Neuronal stem cell (in vitro differentiated cells): ENCODE measurements at regions not wholly inside any gene's neighbourhood (a gene's known extent, or its start where the extent isn't known, plus 50 kb on each side); places are given as distances from the start of the nearest gene placed in this dataset.

Experiments
- DNase-seq: peaks from one replicate; pipeline ENCODE4 v3.0.0-alpha.2; 2013; ENCODE audit warnings: low spot score
- H2AFZ ChIP-seq: one replicate; pipeline ENCODE4 v1.6.1; 2013; ENCODE audit warnings: mild to moderate bottlenecking, low read length, inconsistent platforms
- H2AK5ac ChIP-seq: 2 replicates; pipeline ENCODE4 v1.6.1; 2013; ENCODE audit warnings: low read depth, mild to moderate bottlenecking, inconsistent platforms, low read length, moderate library complexity, mixed read lengths
- H2BK120ac ChIP-seq: 2 replicates; pipeline ENCODE4 v1.6.1; 2013; ENCODE audit warnings: low read depth, mild to moderate bottlenecking, inconsistent platforms, low read length, moderate library complexity, mixed read lengths
- H2BK12ac ChIP-seq: one replicate; pipeline ENCODE4 v1.6.1; 2013; ENCODE audit warnings: low read length, inconsistent platforms
- H2BK15ac ChIP-seq: 2 replicates; pipeline ENCODE4 v1.6.1; 2013; ENCODE audit warnings: mild to moderate bottlenecking, low read length, inconsistent platforms, mixed read lengths
- H2BK5ac ChIP-seq: one replicate; pipeline ENCODE4 v1.6.1; 2013; ENCODE audit warnings: inconsistent platforms, mild to moderate bottlenecking, low read length, moderate library complexity
- H3K14ac ChIP-seq: one replicate; pipeline ENCODE4 v1.6.1; 2013; ENCODE audit warnings: low read length, inconsistent platforms
- H3K18ac ChIP-seq: 2 replicates; pipeline ENCODE4 v1.6.1; 2013; ENCODE audit warnings: low read length, inconsistent platforms
- H3K23ac ChIP-seq: 2 replicates; pipeline ENCODE4 v1.6.1; 2013; ENCODE audit warnings: low read depth, mild to moderate bottlenecking, mixed read lengths, low read length, inconsistent platforms; ENCODE audit not compliant: poor library complexity
- H3K27ac ChIP-seq: replicated peaks from 3 replicates; pipeline ENCODE4 v1.5.1; 2013; ENCODE audit warnings: low read length, inconsistent platforms
- H3K27me3 ChIP-seq, 3 experiments: 2 replicates each; pipeline ENCODE4 v1.6.1; 2013; ENCODE audit warnings: low read length in 3 of 3, mild to moderate bottlenecking in 2 of 3, inconsistent platforms in 1 of 3, low read depth in 1 of 3, mixed read lengths in 1 of 3, moderate library complexity in 1 of 3; ENCODE audit not compliant: control insufficient read depth in 3 of 3, insufficient read depth in 3 of 3
- H3K36me3 ChIP-seq, 2 donors: replicated peaks in 1 of 2; 2 replicates each; pipeline ENCODE4 v1.6.1; 2013; ENCODE audit warnings: low read length in 2 of 2; ENCODE audit not compliant: control insufficient read depth in 2 of 2, insufficient read depth in 2 of 2
- H3K4ac ChIP-seq: 2 replicates; pipeline ENCODE4 v1.6.1; 2013; ENCODE audit warnings: inconsistent platforms, mild to moderate bottlenecking, low read length, moderate library complexity
- H3K4me1 ChIP-seq, 2 donors: 1 replicate in 1 of 2; 2 replicates in 1 of 2; pipeline ENCODE4 v1.6.1; 2013; ENCODE audit warnings: low read length in 2 of 2, low read depth in 1 of 2; ENCODE audit not compliant: control insufficient read depth in 2 of 2, insufficient read depth in 1 of 2
- H3K4me2 ChIP-seq: one replicate; pipeline ENCODE4 v1.6.1; 2013; ENCODE audit warnings: mild to moderate bottlenecking, low read length, inconsistent platforms; ENCODE audit not compliant: insufficient read depth, poor library complexity, severe bottlenecking
- H3K4me3 ChIP-seq, 2 donors: 2 replicates each; pipeline ENCODE4 v1.5.1; 2013; ENCODE audit warnings: low read length in 2 of 2, mild to moderate bottlenecking in 2 of 2, inconsistent platforms in 1 of 2, moderate library complexity in 1 of 2
- H3K79me1 ChIP-seq: one replicate; pipeline ENCODE4 v1.6.1; 2013; ENCODE audit warnings: low read depth, mild to moderate bottlenecking, inconsistent platforms, low read length, moderate library complexity
- H3K9ac ChIP-seq: one replicate; pipeline ENCODE4 v1.6.1; 2013; ENCODE audit warnings: mild to moderate bottlenecking, low read depth, low read length, inconsistent platforms; ENCODE audit not compliant: poor library complexity
- H3K9me3 ChIP-seq, 2 donors: replicated peaks in 1 of 2; 2 replicates each; pipeline versions ENCODE3 to v1.6.1; 2013; ENCODE audit warnings: low read length in 2 of 2, mild to moderate bottlenecking in 2 of 2, inconsistent platforms in 1 of 2, low read depth in 1 of 2, mixed read lengths in 1 of 2, moderate library complexity in 1 of 2; ENCODE audit not compliant: control insufficient read depth in 2 of 2, insufficient read depth in 1 of 2
- H4K8ac ChIP-seq: one replicate; pipeline ENCODE4 v1.6.1; 2013; ENCODE audit warnings: low read depth, mild to moderate bottlenecking, inconsistent platforms, low read length, moderate library complexity
- H4K91ac ChIP-seq: one replicate; pipeline ENCODE4 v1.6.1; 2013; ENCODE audit warnings: low read length, low read depth, mild to moderate bottlenecking, inconsistent platforms; ENCODE audit not compliant: poor library complexity
- WGBS, 2 donors: extraction: QIAGEN DNeasy Blood & Tissue Kit; methylation state at CpG; one replicate each; pipeline ENCODE4 v1.1.7; 2013; ENCODE audit warnings: missing lambda C conversion rate in 2 of 2, mixed read lengths in 1 of 2; ENCODE audit not compliant: insufficient read length in 2 of 2, insufficient replicate concordance in 1 of 2; ENCODE audit errors: extremely low coverage in 2 of 2; 5-methylcytosine and 5-hydroxymethylcytosine counted together

- H3K23ac ChIP-seq, result no peak overlapping the region
- no CpG with 5 or more reads among the region's 6 CpGs for WGBS, 2 donors
- H3K27ac ChIP-seq, result no peak overlapping the region
- no peaks in the 10 kb centered on the region for H3K4me1 ChIP-seq
- no peak overlapping the region for H2AFZ ChIP-seq
- no peak overlapping the region for H2BK5ac ChIP-seq
- no peak overlapping the region for H3K4me2 ChIP-seq
- no peaks in the 10 kb centered on the region for H3K27me3 ChIP-seq
- no peak overlapping the region for H3K14ac ChIP-seq
- H3K4ac ChIP-seq, result no peak overlapping the region
- H3K9ac ChIP-seq, result no peak overlapping the region
- H4K8ac ChIP-seq, result no peak overlapping the region
- no peak overlapping the region for H2BK120ac ChIP-seq
- H2BK15ac ChIP-seq, result no peak overlapping the region
- no peak overlapping the region for H2AK5ac ChIP-seq
- H3K9me3 ChIP-seq, result no peaks in the 10 kb centered on the region
- H3K4me3 ChIP-seq, result no peak overlapping the region
- H3K79me1 ChIP-seq, result no peaks in the 10 kb centered on the region
- no peak overlapping the region for H3K18ac ChIP-seq
- DNase-seq, result no peak
- H3K36me3 ChIP-seq, result no peaks in the 10 kb centered on the region
- no peak overlapping the region for H2BK12ac ChIP-seq
- H4K91ac ChIP-seq, result no peak overlapping the region
Observed at GRCh38 chr2:215847718-215848117, 165.6 kb downstream of the MREG start.

GRCh38 chr2:215847056-215847455, 166.3 kb downstream of the MREG start:
- DNase-seq, result no peak

GRCh38 chr2:215845839-215846586, 167.3 kb downstream of the MREG start:
- no peak overlapping the region for H2BK12ac ChIP-seq
- no peaks in the 10 kb centered on the region for H3K79me1 ChIP-seq
- H3K36me3 ChIP-seq, result no peaks in the 10 kb centered on the region
- H3K4me2 ChIP-seq, result no peak overlapping the region
- H3K18ac ChIP-seq, result no peak overlapping the region
- H2BK5ac ChIP-seq, result no peak overlapping the region
- no peak overlapping the region for H3K4me3 ChIP-seq
- no peaks in the 10 kb centered on the region for H3K9me3 ChIP-seq
- no peak overlapping the region for H3K9ac ChIP-seq
- H3K4ac ChIP-seq, result no peak overlapping the region
- H2AFZ ChIP-seq, result peak overlapping the region; percentile 19
- H2BK15ac ChIP-seq, result no peak overlapping the region
- peaks cover under 1 to 2% of the 10 kb centered on the region in 2 donors for H3K4me1 ChIP-seq
- no peak overlapping the region for H4K91ac ChIP-seq
- H2BK120ac ChIP-seq, result no peak overlapping the region
- no peak overlapping the region for H3K23ac ChIP-seq
- WGBS, 2 donors, result no CpG with 5 or more reads among the region's 8 CpGs
- no peak overlapping the region for H3K27ac ChIP-seq
- no peak overlapping the region for H3K14ac ChIP-seq
- H2AK5ac ChIP-seq, result no peak overlapping the region
- H3K27me3 ChIP-seq, result no peaks in the 10 kb centered on the region
- no peak for DNase-seq
- H4K8ac ChIP-seq, result no peak overlapping the region

More at GRCh38 chr2:215847056-215847455, 166.3 kb downstream of the MREG start:
- Histone ChIP-seq H3K18ac (peak overlapping the region; percentile 31), H3K9ac (no peak overlapping the region), H3K27me3 (no peaks in the 10 kb centered on the region), H3K4me2 (no peak overlapping the region), H3K4ac (no peak overlapping the region), H2BK120ac (no peak overlapping the region), H2BK12ac (no peak overlapping the region), H3K14ac (no peak overlapping the region), H4K8ac (no peak overlapping the region), H3K79me1 (no peaks in the 10 kb centered on the region), H2AK5ac (no peak overlapping the region), H2AFZ (no peak overlapping the region), H2BK15ac (no peak overlapping the region), H3K4me3 (no peak overlapping the region), H3K27ac (no peak overlapping the region), H4K91ac (no peak overlapping the region), H3K9me3 (no peaks in the 10 kb centered on the region), H2BK5ac (no peak overlapping the region), H3K23ac (no peak overlapping the region), H3K4me1 (no peaks in the 10 kb centered on the region), H3K36me3 (no peaks in the 10 kb centered on the region)
- no CpG with 5 or more reads among the region's 3 CpGs for WGBS, 2 donors

- no peak overlapping the region for H4K91ac ChIP-seq
- no peak overlapping the region for H2AFZ ChIP-seq
- peaks cover 2% of the 10 kb centered on the region in 2 donors for H3K4me1 ChIP-seq
- H3K4ac ChIP-seq, result no peak overlapping the region
- H3K23ac ChIP-seq, result no peak overlapping the region
- no peak overlapping the region for H3K4me2 ChIP-seq
- H3K18ac ChIP-seq, result no peak overlapping the region
- H3K9ac ChIP-seq, result no peak overlapping the region
- H2BK15ac ChIP-seq, result no peak overlapping the region
- DNase-seq, result no peak
- H3K79me1 ChIP-seq, result no peaks in the 10 kb centered on the region
- no peaks in the 10 kb centered on the region for H3K36me3 ChIP-seq
- H2BK120ac ChIP-seq, result no peak overlapping the region
- no peak overlapping the region for H3K14ac ChIP-seq
- WGBS, 2 donors, result no CpG with 5 or more reads among the region's 4 CpGs
- no peak overlapping the region for H2BK5ac ChIP-seq
- no peak overlapping the region for H2AK5ac ChIP-seq
- no peak overlapping the region for H4K8ac ChIP-seq
- no peaks in the 10 kb centered on the region for H3K27me3 ChIP-seq
- no peak overlapping the region for H3K4me3 ChIP-seq
- H3K9me3 ChIP-seq, result no peaks in the 10 kb centered on the region
- no peak overlapping the region for H3K27ac ChIP-seq
- no peak overlapping the region for H2BK12ac ChIP-seq
Observed at GRCh38 chr2:215843579-215843978, 169.8 kb downstream of the MREG start.
